ENCODE measurements at regions not wholly inside any gene's neighbourhood (a gene's known extent, or its start where the extent isn't known, plus 50 kb on each side); places are given as distances from the start of the nearest gene placed in this dataset.

- H3K9me3 ChIP-seq: no peaks in the 10 kb centered on the region
- ChIA-PET CTCF (interaction anchor here (0.5 kb wide), 1 partner anchor 65 kb away, joined by 3 read pairs; no protein-coding TSS in a partner anchor), POLR2A (no interaction called here)
- DNase-seq: no peak
- H3K27ac ChIP-seq (ENCODE audit: low read depth in 2 of 2, low read length in 1 of 2): no peak overlapping the region
- H3K9ac ChIP-seq: no peak overlapping the region
- H3K9me2 ChIP-seq: no peaks in the 10 kb centered on the region
- no peak overlapping the region for H3K4me2 ChIP-seq
- no peak overlapping the region for H2AFZ ChIP-seq (ENCODE audit: low read depth)
- TF ChIP-seq JUND (IDR thresholded peaks at IDR 0.05) (no peak), ELF1 (IDR thresholded peaks at IDR 0.05) (no peak), NRF1 (IDR thresholded peaks at IDR 0.05; ENCODE audit: low read depth, low read length) (no peak), IRF3 (IDR thresholded peaks at IDR 0.05; ENCODE audit: low read depth, low read length) (no peak), RCOR1 (IDR thresholded peaks at IDR 0.05; ENCODE audit: low read length) (no peak), TAF1 (IDR thresholded peaks at IDR 0.05; ENCODE audit: borderline replicate concordance, low read depth, low read length) (no peak), MXI1 (IDR thresholded peaks at IDR 0.05; ENCODE audit: low read depth, low read length) (no peak), CTCF (IDR thresholded peaks at IDR 0.05) (no peak), GABPA (IDR thresholded peaks at IDR 0.05; ENCODE audit: low read depth) (no peak), SIN3A (IDR thresholded peaks at IDR 0.05; ENCODE audit: borderline replicate concordance, low read depth, low read length) (no peak), NFIC (IDR thresholded peaks at IDR 0.05; ENCODE audit: borderline replicate concordance) (no peak), POLR2AphosphoS5 (IDR thresholded peaks at IDR 0.05; ENCODE audit: low read depth, low read length) (no peak), EZH2phosphoT487 (IDR thresholded peaks at IDR 0.05; ENCODE audit: borderline replicate concordance, low read depth) (no peak), RFX5 (IDR thresholded peaks at IDR 0.05; ENCODE audit: low read length) (no peak)
- no peaks in the 10 kb centered on the region for H3K4me1 ChIP-seq (ENCODE audit: control insufficient read depth in 1 of 2, insufficient read depth in 2 of 2, low read depth in 1 of 2, low read length in 1 of 2)
- 24% methylated on average over 2 of the region's 2 CpGs for WGBS (ENCODE audit: low lambda C conversion rate)
- H3K79me2 ChIP-seq (ENCODE audit: insufficient read depth): no peaks in the 10 kb centered on the region
- H3K4me3 ChIP-seq (ENCODE audit: low read depth in 2 of 2, low read length in 1 of 2): no peak overlapping the region
- no peaks in the 10 kb centered on the region for H3F3A ChIP-seq (replicated peaks; ENCODE audit: insufficient read depth)
- no peaks in the 10 kb centered on the region for H3K36me3 ChIP-seq (replicated peaks in 1 of 2; ENCODE audit: control insufficient read depth in 1 of 2, insufficient read depth in 2 of 2, low read length in 1 of 2)
- H4K20me1 ChIP-seq (ENCODE audit: insufficient read depth): no peaks in the 10 kb centered on the region
- no peaks in the 10 kb centered on the region for H3K27me3 ChIP-seq (ENCODE audit: insufficient read depth)
These were observed 231.9 kb downstream of the CD83 start for GRCh38 chr6:14349507-14349906.

GRCh38 chr6:14350210-14350609, 232.6 kb downstream of the CD83 start:
- ChIA-PET POLR2A (no interaction called here), CTCF (interaction anchor here (0.5 kb wide), 1 partner anchor 65 kb away, joined by 3 read pairs; no protein-coding TSS in a partner anchor)
- H4K20me1 ChIP-seq (ENCODE audit: insufficient read depth): no peaks in the 10 kb centered on the region
- no peaks in the 10 kb centered on the region for H3K9me2 ChIP-seq
- TF ChIP-seq TEAD4 (IDR thresholded peaks at IDR 0.05; ENCODE audit: borderline replicate concordance, insufficient read depth): no peak
- TF ChIP-seq IRF3 (IDR thresholded peaks at IDR 0.05; ENCODE audit: low read depth, low read length): no peak
- no peak for TF ChIP-seq CTCF (IDR thresholded peaks at IDR 0.05)
- no peak for TF ChIP-seq NRF1 (IDR thresholded peaks at IDR 0.05; ENCODE audit: low read depth, low read length)
- TF ChIP-seq RFX5 (IDR thresholded peaks at IDR 0.05; ENCODE audit: low read length): no peak
- TF ChIP-seq MXI1 (IDR thresholded peaks at IDR 0.05; ENCODE audit: low read depth, low read length): no peak
- no peak for TF ChIP-seq SMC3 (IDR thresholded peaks at IDR 0.05; ENCODE audit: low read depth, low read length)
- no peak for TF ChIP-seq NFIC (IDR thresholded peaks at IDR 0.05; ENCODE audit: borderline replicate concordance)
- H3K79me2 ChIP-seq (ENCODE audit: insufficient read depth): no peaks in the 10 kb centered on the region
- H3K27ac ChIP-seq (ENCODE audit: low read depth in 2 of 2, low read length in 1 of 2): no peak overlapping the region
- no peaks in the 10 kb centered on the region for H3K4me1 ChIP-seq (ENCODE audit: control insufficient read depth in 1 of 2, insufficient read depth in 2 of 2, low read depth in 1 of 2, low read length in 1 of 2)
- H3K9me3 ChIP-seq: no peaks in the 10 kb centered on the region
- H3K27me3 ChIP-seq (ENCODE audit: insufficient read depth): no peaks in the 10 kb centered on the region
- H3K36me3 ChIP-seq (replicated peaks in 1 of 2; ENCODE audit: control insufficient read depth in 1 of 2, insufficient read depth in 2 of 2, low read length in 1 of 2): no peaks in the 10 kb centered on the region
- no peak for DNase-seq
- 47% methylated on average over 6 of the region's 6 CpGs for WGBS (ENCODE audit: low lambda C conversion rate)
- H3F3A ChIP-seq (replicated peaks; ENCODE audit: insufficient read depth): no peaks in the 10 kb centered on the region
- H3K4me2 ChIP-seq: no peak overlapping the region
- H3K9ac ChIP-seq: no peak overlapping the region
- no peak overlapping the region for H2AFZ ChIP-seq (ENCODE audit: low read depth)
- no peak overlapping the region for H3K4me3 ChIP-seq (ENCODE audit: low read depth in 2 of 2, low read length in 1 of 2)

Data from SK-N-SH (cell line).